Activated CD4-positive, alpha-beta T cell treated with anti-CD3 and anti-CD28 coated beads, Interleukin-2, amount 50 U/mL, for 24 hours (primary cell): ENCODE measurements at regions not wholly inside any gene's neighbourhood (a gene's known extent, or its start where the extent isn't known, plus 50 kb on each side); places are given as distances from the start of the nearest gene placed in this dataset.

ENCODE experiments used
- DNase-seq, 2 donors: peaks; one replicate each; pipeline ENCODE4 v3.0.0-alpha.2; 2020; ENCODE audit warnings: low read depth in 1 of 2, low spot score in 1 of 2

DNA sequence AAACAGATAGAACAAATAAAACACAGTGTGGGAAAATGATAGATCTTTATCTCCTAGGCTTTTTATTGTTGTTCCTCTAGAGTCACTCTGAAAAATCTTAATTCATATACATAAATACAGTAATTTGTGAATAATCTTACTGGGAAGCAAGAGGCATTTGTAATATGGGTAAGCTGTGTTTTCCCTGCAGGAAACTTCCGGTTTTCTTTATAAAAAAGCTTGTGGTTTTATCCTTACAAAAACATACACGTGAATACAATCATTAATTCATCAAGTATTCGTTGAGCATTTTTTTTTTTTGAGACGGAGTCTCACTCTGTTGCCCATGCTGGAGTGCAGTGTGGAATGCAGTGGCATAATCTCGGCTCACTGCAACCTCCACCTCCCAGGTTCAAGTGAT is 1312.8 kb upstream of the ZEB2 start:
- DNase-seq = no peak

DNA sequence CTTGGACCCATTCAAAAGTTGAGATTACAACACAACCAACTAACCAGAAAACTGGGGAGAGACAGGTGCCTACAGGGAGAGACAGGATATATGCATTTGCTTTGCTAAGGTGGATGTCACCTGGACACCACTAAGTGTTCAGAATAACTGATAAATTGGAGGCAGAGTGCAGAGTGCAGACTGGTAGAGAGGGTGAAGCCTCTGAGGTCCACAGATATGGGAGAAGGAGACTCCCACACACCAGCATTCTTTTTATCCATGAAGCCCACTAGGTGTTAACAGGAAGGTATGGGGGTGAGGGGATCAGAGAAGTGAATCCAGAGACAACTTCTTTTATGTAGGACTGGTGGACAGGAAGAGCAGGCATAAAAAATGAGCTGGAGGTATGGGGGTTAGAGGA is 1310.0 kb upstream of the ZEB2 start:
- DNase-seq = no peak

DNA sequence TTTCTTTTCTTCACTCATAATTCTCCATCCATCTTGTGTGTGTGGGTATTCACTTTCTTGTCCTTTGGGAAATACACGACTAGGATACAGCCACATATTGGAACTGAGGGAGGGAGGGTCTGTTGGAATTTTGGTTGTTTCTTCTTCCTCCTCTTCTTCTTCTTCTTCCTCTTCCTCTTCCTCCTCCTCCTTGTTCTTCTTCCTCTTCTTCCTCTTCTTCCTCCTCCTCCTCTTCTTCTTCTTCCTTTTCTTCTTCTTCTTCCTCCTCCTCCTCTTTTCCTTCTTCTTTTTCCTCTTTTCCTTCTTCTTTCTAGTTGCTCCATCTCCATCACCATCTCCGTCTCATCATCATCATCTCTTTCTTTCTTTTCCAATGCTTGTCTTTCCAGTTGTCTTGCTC is 1307.3 kb upstream of the ZEB2 start:
- no peak for DNase-seq

DNA sequence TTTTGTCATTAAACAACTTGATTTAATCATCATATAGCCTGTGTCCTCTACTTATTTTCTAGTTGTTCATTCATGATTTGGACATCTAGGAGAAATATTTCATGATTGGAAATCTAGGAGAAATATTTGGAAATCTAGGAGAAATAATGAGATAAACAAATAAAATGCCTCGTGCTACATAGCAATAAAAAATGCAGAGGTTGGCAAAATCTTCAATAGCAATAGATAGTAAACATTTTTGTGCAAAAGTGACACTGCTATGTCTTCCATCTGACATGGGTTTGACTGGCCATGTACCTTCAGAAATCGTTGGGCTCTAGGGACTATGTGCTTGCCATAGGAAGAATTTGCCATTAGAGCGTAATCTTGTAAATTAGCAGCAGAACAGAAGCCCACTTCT is 1304.5 kb upstream of the ZEB2 start:
- DNase-seq = no peak

DNA sequence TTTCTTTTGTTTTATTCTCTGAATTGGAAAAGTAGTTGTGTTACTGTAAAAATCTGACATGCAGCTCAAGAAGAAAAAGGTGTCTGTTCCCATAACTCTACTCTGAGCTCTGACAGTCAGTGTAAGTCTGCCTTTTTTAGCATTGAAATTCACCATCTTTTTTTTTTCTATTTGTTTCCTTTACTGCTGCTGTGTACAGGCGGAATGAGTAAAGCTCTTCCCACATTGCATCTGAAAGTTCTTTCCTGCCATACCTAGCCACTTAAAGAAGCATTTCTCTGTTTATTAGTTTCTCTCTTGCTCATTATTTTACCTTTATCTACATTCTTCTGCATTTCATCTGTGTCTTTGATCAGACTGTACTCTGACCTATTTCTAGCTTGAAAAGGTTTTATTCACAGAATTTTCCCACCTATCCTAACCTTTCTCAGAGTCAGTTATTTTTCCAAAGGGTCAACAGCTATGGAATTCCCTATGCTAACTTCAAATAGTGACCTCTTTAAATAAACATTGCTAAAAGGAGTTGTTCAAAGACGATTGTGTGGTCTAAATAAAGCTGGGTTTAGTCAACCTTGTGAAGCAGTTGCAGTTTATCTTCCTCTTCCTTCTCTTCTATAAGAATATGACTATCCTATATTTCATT is 1303.1 kb upstream of the ZEB2 start:
- no peak for DNase-seq

DNA sequence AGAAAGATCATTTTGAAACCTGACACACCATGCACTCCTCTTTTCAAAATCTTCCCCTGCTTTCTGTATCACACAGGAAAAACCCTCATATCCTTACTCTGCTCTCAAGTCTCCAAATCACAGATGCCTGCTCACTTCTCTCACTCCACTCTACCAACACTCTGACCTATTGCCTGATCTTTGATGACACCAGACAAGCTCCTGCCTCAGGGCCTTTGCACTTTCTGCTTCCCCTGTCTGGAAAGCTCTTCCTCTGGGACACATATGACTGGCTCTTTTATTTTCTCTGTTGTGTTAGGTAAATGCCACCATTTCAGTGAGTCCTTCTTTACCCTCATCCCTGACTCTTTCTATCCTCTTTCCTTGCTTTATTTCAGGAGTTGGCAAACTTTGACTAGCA is 1300.7 kb upstream of the ZEB2 start:
- DNase-seq = no peak

DNA sequence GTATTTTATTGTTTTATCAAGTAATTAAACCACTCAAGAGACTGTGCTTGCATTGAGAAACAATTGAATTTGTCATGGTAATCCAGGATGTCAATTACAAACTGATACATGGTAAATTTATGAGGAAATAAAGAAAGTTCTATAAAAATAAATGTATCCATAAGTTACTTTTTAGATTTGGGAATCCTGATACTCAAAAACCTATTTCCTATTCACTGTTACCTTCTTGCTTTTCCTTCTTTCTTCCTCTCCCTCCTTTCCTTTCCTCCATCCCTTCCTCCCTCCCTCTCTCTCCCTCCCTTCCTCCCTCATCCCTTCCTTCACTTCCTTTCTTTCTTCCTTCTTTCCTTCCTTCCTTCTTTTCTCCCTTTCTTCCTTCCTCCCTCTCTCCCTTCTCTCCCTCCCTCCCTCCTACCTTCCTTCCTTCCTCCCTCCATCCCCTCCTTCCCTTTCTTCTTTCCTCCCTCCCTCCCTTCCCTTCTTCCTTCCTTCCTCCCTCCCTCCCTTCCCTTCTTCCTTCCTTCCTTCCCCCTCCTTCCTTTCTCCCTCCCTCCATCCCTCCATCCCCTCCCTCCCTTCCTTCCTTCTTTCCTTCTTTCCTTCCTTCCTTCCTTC is 1299.1 kb upstream of the ZEB2 start:
- no peak for DNase-seq

DNA sequence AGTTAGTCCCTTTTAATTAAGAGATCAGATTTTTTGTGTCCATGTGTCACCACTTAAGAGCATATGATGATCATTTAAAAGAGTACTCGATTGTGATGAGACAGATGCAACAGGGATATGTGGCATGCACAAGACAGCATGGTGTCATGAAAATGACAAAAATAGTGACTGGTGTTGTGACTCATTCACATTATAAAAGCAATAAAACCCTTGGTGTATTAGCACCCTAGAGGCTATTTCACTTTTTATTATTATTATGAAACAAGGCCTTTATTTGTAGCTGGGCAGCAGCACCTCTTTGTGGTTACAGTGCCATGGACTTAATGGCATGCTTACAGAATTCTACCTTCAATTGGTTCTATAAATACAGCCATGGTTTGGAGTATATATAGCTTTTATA is 1296.0 kb upstream of the ZEB2 start:
- no peak for DNase-seq

DNA sequence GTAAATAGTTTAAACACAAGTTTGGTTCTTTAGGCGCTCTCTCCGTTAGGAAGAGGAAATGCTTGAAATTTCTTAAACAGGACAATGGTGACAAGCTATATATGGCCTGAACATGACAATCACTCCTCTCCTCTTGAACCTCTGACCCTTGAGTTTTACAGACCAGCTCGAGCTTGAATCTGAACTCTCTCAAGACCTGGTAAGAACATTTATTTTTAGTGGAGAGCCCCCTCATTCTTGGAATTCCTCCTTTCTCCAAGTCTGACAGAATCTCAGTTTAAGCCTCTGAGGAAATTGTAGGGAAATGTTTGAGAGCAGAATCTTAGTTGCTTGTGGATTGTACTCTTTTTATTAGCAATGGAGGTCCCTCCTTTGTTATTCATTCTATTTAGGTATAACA is 1293.6 kb upstream of the ZEB2 start:
- DNase-seq = no peak

DNA sequence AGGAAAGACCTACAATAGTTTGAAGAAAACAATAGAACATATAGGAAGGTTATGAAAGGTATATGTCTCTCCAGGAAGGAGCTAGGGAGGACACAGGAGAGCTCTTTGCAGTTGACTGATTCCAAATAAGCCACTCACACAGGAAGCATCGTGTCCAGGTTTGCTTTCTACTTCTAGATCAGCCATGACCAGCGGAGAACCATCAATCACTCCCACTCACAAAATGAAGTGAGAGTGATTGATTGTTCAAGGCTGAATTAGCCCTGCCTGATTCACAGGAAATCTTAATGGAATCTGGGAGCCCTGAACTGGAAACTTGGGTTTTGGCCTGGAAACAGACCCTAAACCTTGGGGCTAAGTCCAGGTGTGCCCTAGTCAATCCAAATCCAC is 1292.2 kb upstream of the ZEB2 start:
- no peak for DNase-seq

DNA sequence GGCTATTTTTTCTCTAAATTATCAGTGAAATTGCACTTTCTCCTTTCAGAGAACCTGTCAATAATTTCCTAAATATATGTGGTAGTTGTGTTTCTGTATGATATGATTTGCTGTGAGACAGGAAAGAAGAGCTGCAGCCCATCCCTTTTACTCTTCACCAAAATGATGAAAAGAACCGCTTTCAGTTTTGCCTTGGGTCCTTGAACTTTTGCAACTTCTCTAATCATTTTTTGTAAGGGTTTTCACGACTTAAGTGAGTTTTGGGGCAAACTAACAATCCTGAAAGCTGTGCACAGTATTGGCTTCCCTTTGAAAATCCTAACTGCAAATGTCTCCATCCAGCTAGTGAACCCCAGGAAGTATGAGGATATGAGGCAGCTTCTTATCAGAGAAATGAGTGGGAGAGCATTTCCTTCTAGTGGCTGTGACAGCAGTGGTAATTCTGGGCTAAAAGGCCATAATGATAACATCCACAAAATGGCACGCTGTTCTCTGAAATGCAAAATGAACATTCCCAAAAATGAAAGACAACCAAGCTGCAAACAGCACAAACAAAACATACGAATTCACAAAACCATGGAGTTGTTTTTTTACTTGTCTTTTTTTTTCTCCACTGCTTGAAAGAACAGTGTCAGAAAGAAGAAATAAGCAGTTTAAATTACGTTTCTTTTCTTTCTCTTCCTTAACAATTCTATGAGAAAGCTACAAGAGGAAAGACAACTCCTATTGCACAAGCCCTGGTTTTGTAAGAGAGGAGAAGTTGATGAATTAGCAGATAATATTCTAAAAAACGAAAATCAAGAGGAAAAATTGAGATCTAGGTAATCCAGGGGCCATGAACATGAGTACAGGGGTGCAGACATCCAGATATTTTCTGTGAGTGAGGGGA is 1291.6 kb upstream of the ZEB2 start:
- no peak for DNase-seq

DNA sequence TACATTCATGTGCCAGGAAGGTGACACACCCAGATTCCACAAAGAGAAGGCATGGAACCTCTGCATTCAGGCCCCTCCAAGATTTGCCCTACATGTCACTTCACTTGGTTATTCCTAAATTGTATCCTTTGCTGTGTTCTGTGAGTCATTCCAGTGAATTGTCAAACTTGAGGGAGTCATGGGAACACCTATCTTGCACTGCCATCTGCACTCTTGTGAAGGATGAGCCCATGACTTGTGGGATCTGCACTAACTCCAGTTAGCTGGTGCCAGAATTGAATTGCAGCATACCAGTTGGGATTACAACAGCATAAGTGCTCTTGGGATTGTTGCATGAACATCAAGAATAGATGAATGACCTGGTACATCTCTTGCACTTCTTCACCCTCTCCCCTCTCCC is 1288.0 kb upstream of the ZEB2 start:
- DNase-seq = no peak

DNA sequence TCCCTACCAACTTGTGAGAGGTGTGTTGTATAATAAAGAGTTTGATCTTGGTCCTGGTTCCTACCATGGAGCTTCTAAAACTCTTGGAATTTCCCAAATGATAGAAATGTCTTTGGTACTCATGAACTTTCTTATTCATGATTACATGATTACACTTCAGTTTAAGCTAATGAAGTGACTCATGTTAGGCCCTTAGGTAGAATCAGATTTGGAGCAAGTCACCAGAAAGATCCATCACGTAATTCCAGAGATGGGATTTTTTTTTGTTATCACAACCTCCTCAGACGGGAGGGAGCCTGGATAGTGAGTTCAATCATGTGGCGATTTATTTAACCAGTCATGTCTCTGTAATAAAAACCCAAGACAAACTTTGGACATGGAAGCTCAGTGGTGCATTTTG is 1287.6 kb upstream of the ZEB2 start:
- no peak for DNase-seq

DNA sequence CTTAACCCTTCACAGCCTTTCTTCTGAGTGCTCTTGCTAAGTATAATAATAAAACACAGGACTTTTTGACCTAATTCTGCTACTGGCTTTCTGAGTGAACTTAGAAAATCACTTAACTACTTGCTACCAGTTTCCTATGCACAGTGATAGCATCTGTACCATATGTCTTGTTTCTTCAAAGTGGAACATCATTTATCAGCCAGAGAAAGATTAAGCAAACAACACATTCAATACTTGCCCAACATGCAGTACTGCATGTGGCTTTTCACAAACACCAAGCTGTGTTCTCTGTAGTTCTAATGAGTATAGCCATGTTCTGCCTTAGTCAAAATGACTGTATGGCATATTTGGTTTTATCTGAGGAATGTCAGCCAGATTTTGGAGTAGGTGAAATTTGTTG is 1286.6 kb upstream of the ZEB2 start:
- no peak for DNase-seq

DNA sequence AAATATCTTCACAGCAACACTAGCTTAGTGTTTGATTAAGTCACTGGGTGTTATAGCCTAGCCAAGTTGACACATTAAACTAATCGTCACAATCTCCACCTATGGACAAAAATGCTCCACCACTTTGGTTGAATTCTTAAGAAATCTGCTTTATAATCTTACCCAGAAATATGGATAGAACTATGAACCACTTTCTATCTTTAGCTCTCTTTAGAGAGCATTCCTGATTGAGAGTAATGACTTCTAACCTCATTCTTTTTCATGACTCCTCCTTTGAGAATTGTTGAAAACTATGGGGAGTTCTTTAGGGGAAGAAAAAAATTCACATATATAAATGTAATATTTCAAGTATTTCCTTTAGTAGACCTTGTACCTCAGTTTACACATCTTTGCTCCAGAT is 1282.2 kb upstream of the ZEB2 start:
- DNase-seq = no peak

DNA sequence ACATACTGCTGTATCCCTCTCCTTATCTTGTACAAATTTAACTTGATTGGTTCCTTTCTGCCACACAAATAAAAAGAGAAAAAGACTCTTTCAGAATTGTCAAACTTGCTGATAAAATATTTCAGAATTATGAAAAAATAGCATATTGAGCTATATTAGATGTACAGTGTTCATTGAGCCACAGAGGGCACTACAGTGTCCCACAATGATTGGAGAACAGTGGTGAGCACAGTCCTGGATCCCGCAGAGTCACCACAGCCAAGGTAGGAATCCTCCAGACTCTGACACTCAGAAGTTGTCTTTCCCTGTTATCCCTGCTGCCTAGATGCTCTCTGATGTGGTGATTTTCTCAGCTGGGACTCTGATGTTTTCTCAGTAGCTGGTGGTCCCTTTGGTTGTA is 1281.3 kb upstream of the ZEB2 start:
- no peak for DNase-seq

DNA sequence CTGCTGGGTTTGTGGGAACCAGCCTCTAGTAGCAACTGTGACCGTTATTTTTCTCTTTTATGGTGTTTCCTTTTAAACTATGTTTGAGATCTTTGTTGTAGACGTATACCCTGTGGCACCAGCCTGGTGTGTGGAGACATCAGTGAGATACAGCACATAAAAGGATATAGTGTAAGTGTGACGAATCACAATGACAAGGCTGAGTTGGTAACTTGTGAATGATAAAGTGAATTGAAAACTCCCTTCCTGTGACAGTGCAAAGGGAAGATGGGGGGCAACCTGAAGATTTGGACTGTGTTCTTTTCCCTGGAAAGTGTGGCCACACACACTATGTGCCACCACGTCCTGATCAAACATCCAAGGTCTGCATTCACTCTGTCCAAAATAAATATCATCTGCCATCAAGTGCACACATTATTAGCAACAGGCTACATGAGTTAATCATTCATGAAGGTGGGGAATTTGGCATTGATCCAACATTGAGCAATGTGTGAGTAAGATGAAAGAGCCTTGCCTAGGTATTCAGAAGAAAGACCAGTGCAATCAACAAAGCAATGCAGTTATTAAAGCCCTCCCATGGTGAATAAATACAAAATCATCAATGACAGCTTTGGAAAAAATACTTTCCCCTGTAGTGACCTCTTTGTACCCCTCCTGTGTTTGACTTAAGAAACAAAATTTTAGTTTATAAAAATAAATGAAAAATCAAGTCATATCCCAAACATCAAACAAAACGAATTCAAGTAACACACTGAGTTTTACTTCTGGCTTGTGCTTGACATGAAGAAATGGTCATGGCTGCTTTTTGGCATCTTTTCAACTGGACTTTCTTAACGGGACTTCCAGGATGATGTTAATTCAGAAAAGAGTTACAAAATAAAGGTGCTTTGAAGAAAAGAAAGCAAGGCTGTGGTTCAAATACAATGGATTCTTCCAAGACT is 1280.5 kb upstream of the ZEB2 start:
- DNase-seq = no peak

DNA sequence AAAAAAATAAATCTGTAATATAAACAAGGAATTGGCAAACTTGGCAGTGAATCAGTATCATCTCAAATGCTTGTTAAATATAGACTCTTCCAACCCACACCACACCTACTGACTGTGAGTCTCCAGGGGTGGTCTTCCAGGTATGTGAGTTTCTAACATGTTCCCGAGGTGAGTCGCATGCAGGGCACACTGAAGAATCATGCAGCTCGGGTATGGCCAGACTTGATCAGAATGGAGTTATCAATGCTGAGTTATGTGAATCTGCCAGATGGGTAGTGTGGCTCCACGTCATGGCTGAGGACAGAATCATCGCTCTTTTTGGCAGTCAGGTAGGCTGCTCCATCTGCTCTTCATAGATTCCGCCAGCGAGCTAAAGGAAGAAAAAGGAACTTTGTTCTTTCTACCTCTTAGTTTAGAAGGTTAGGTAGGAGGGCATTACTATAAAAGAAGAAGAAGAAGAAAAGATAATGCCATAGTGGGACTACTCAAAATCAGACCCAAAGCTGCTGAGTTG is 1279.7 kb upstream of the ZEB2 start:
- no peak for DNase-seq

DNA sequence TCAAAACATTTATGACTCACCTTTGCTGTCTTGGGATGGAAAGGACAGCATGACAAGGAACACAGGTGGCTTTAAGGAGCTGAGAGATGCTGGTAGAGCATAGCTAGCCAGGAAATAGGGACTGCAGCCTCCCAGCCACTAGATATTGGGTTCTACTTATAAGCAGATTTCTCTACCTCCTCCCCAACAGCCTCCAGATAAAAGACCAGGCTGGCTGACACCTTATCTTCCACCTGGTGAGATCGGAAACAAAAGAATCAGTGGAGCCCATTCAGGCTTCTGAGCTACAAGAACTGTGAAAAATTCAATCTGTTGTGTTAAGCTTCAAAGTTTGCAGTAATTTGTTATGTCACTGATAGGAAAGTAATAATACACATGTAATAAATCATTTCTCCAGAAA is 1278.5 kb upstream of the ZEB2 start:
- no peak for DNase-seq

DNA sequence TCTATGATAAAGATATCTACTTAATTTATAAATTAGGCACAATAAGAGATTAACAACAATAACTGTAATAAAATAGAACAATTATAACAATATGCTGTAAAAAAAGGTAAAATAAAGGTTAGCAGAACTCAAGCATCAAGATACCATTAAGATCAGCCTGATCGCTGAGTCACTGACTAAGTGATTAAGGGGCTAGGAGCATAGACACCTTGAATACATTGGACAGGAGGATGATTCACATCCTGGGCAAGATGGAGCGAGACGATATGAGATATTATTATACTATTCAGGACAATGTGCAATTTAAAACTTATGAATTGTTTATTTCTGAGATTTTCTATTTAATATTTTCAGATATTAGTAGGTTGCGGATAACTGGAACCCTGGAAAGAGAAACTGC is 1277.8 kb upstream of the ZEB2 start:
- no peak for DNase-seq

DNA sequence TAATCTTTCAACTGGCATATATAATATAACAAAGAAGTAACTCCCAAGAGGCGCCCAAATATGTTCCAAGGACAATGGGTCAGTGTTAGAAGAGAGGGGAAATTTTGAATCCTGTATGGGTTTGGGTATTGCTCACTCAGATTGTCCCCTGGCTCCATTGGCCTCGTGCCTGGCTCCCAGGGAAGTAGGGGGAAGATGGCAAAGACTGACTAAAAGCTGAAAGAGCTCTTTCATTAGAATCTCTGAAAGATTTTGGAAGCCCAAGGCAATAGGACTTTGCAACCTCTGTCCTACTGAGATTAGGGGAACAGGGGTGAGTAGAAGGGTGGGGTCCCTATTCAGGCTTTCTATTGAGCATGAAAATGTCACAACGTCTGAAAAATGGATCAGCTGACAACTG is 1272.8 kb upstream of the ZEB2 start:
- DNase-seq = no peak
